ENCODE measurements at regions not wholly inside any gene's neighbourhood (a gene's known extent, or its start where the extent isn't known, plus 50 kb on each side); places are given as distances from the start of the nearest gene placed in this dataset.
A peak's percentile ranks its signal among the peaks of the same experiment; 100 is the strongest.

GRCh38 chr1:218686258-218686657, 341.1 kb downstream of the TGFB2 start:
- DNase-seq, result no peak

GRCh38 chr1:218686761-218687160, 341.6 kb downstream of the TGFB2 start:
- no peak for DNase-seq

- peak; percentile 14 for DNase-seq
Observed at GRCh38 chr1:218692808-218693207, 347.7 kb downstream of the TGFB2 start.

GRCh38 chr1:218693599-218693998, 348.5 kb downstream of the TGFB2 start:
- DNase-seq, result no peak

- DNase-seq, result no peak
Observed at GRCh38 chr1:218694085-218694484, 348.9 kb downstream of the TGFB2 start.

- DNase-seq, result no peak
Observed at GRCh38 chr1:218694636-218695035, 349.5 kb downstream of the TGFB2 start.

- no peak for DNase-seq
Observed at GRCh38 chr1:218695525-218695924, 350.4 kb downstream of the TGFB2 start.

GRCh38 chr1:218698141-218698540, 353.0 kb downstream of the TGFB2 start:
- no peak for DNase-seq

- DNase-seq, result no peak
Observed at GRCh38 chr1:218699421-218699820, 354.3 kb downstream of the TGFB2 start.

- DNase-seq, result no peak
Observed at GRCh38 chr1:218699865-218700264, 354.7 kb downstream of the TGFB2 start.

GRCh38 chr1:218700666-218701065, 355.5 kb downstream of the TGFB2 start:
- no peak for DNase-seq

GRCh38 chr1:218701131-218701530, 356.0 kb downstream of the TGFB2 start:
- no peak for DNase-seq

- DNase-seq, result peak; percentile 49
Observed at GRCh38 chr1:218702775-218703174, 357.6 kb downstream of the TGFB2 start.

GRCh38 chr1:218703836-218704235, 358.7 kb downstream of the TGFB2 start:
- no peak for DNase-seq

GRCh38 chr1:218705391-218705790, 360.3 kb downstream of the TGFB2 start:
- no peak for DNase-seq

GRCh38 chr1:218705911-218706893, 361.1 kb downstream of the TGFB2 start:
- no peak for DNase-seq

- DNase-seq, result peak; percentile 14
Observed at GRCh38 chr1:218711001-218711400, 365.9 kb downstream of the TGFB2 start.

- peak; percentile 66 for DNase-seq
Observed at GRCh38 chr1:218711884-218712674, 366.9 kb downstream of the TGFB2 start.

GRCh38 chr1:218712677-218713076, 367.5 kb downstream of the TGFB2 start:
- no peak for DNase-seq

- DNase-seq, result no peak
Observed at GRCh38 chr1:218715961-218716669, 371.0 kb downstream of the TGFB2 start.

GRCh38 chr1:218717575-218717974, 372.4 kb downstream of the TGFB2 start:
- no peak for DNase-seq

- DNase-seq, result no peak
Observed at GRCh38 chr1:218718206-218718605, 373.1 kb downstream of the TGFB2 start.

GRCh38 chr1:218718977-218719376, 373.8 kb downstream of the TGFB2 start:
- no peak for DNase-seq
